CD14-positive monocyte (primary cell): ENCODE measurements at regions not wholly inside any gene's neighbourhood (a gene's known extent, or its start where the extent isn't known, plus 50 kb on each side); places are given as distances from the start of the nearest gene placed in this dataset.

Experiments
- DNase-seq, 3 donors: peaks; one replicate each; pipeline ENCODE4 v3.0.0-alpha.2; 2011 to 2022
- H2AFZ ChIP-seq: 2 replicates; pipeline ENCODE4 v1.6.0; 2012; ENCODE audit warnings: mild to moderate bottlenecking, low read depth, low read length, inconsistent platforms; ENCODE audit not compliant: insufficient read depth, poor library complexity, severe bottlenecking
- H3K27ac ChIP-seq, 2 donors: 1 replicate in 1 of 2; 2 replicates in 1 of 2; pipeline ENCODE4 v1.5.1; 2012 to 2013; ENCODE audit warnings: low read length in 2 of 2, control low read depth in 1 of 2, inconsistent platforms in 1 of 2, low read depth in 1 of 2, mild to moderate bottlenecking in 1 of 2
- H3K27me3 ChIP-seq, 2 donors: one replicate each; pipeline versions ENCODE4 v1.6.0 to v1.6.1; 2011 to 2013; ENCODE audit warnings: low read length in 2 of 2; ENCODE audit not compliant: control insufficient read depth in 2 of 2, insufficient read depth in 2 of 2
- H3K36me3 ChIP-seq, 2 donors: replicated peaks in 1 of 2; 1 replicate in 1 of 2; 2 replicates in 1 of 2; pipeline versions ENCODE4 v1.5.1 to v1.6.1; 2012 to 2013; ENCODE audit warnings: low read length in 2 of 2, control low read depth in 1 of 2, inconsistent platforms in 1 of 2, mild to moderate bottlenecking in 1 of 2; ENCODE audit not compliant: insufficient read depth in 2 of 2, control insufficient read depth in 1 of 2
- H3K4me1 ChIP-seq, 2 donors: 1 replicate in 1 of 2; 2 replicates in 1 of 2; pipeline versions ENCODE4 v1.5.1 to v1.6.1; 2012 to 2013; ENCODE audit warnings: low read length in 2 of 2, control low read depth in 1 of 2, inconsistent platforms in 1 of 2, mild to moderate bottlenecking in 1 of 2, moderate library complexity in 1 of 2; ENCODE audit not compliant: insufficient read depth in 2 of 2, control insufficient read depth in 1 of 2
- H3K4me2 ChIP-seq: replicated peaks from 2 replicates; pipeline ENCODE3; 2012; ENCODE audit warnings: low read length, moderate library complexity, mild to moderate bottlenecking; ENCODE audit not compliant: poor library complexity, severe bottlenecking; ENCODE audit errors: extremely low read depth
- H3K4me3 ChIP-seq, 3 experiments: fragments of 200-600 bp in 1 of 3; sonication (generic) in 1 of 3; replicated peaks in 1 of 3; 1 replicate in 2 of 3; 2 replicates in 1 of 3; pipeline ENCODE4 v1.5.1; 2011 to 2013; ENCODE audit warnings: low read length in 3 of 3, mild to moderate bottlenecking in 3 of 3, control low read depth in 2 of 3, low read depth in 2 of 3, inconsistent platforms in 1 of 3, moderate library complexity in 1 of 3
- H3K79me2 ChIP-seq: 2 replicates; pipeline ENCODE4 v1.6.0; 2012; ENCODE audit warnings: mild to moderate bottlenecking, control low read depth, inconsistent platforms, low read length, moderate library complexity; ENCODE audit not compliant: insufficient read depth
- H3K9ac ChIP-seq: 2 replicates; pipeline ENCODE4 v1.6.0; 2017; ENCODE audit warnings: low read length, mild to moderate bottlenecking; ENCODE audit not compliant: insufficient read depth, poor library complexity, severe bottlenecking
- H3K9me3 ChIP-seq, 2 donors: replicated peaks in 1 of 2; 1 replicate in 1 of 2; 2 replicates in 1 of 2; pipeline versions ENCODE4 v1.5.1 to v1.6.1; 2012 to 2013; ENCODE audit warnings: low read length in 2 of 2, control low read depth in 1 of 2; ENCODE audit not compliant: control insufficient read depth in 1 of 2, insufficient read depth in 1 of 2
- H4K20me1 ChIP-seq: 2 replicates; pipeline ENCODE4 v1.6.0; 2012; ENCODE audit warnings: mild to moderate bottlenecking, low read length, control low read depth, moderate library complexity; ENCODE audit not compliant: insufficient read depth
- H3K27ac Mint-ChIP-seq, 7 donors: one replicate each; pipeline ENCODE4 v1.8.0; 2020; ENCODE audit warnings: mild to moderate bottlenecking in 7 of 7, mixed read lengths in 7 of 7, moderate library complexity in 6 of 7, inconsistent platforms in 2 of 7
- H3K27me3 Mint-ChIP-seq, 3 donors: one replicate each; pipeline ENCODE4 v1.8.0; 2021 to 2022; ENCODE audit warnings: low read depth in 3 of 3, mild to moderate bottlenecking in 3 of 3, mixed read lengths in 3 of 3, moderate library complexity in 3 of 3, inconsistent platforms in 1 of 3
- H3K36me3 Mint-ChIP-seq, 2 donors: one replicate each; pipeline ENCODE4 v1.8.0; 2020; ENCODE audit warnings: mixed read lengths in 2 of 2, inconsistent platforms in 1 of 2, mild to moderate bottlenecking in 1 of 2
- H3K4me1 Mint-ChIP-seq: one replicate; pipeline ENCODE4 v1.8.0; 2020; ENCODE audit warnings: mild to moderate bottlenecking, mixed read lengths
- H3K4me3 Mint-ChIP-seq, 2 donors: one replicate each; pipeline ENCODE4 v1.8.0; 2020; ENCODE audit warnings: mild to moderate bottlenecking in 2 of 2, mixed read lengths in 2 of 2, moderate library complexity in 1 of 2
- H3K9me3 Mint-ChIP-seq, 7 donors: one replicate each; pipeline ENCODE4 v1.8.0; 2020 to 2022; ENCODE audit warnings: mixed read lengths in 7 of 7, mild to moderate bottlenecking in 6 of 7, moderate library complexity in 6 of 7, inconsistent platforms in 2 of 7
- WGBS: methylation state at CpG from one replicate; pipeline ENCODE4 v1.1.5; 2013; ENCODE audit warnings: missing lambda C conversion rate; ENCODE audit not compliant: insufficient coverage; 5-methylcytosine and 5-hydroxymethylcytosine counted together
- intact Hi-C, 2 donors: fragments of 100-400 bp; cut with micrococcal nuclease; formaldehyde crosslinking; loops; one replicate each; pipeline versions ENCODE4 v1.15.0 to v1.15.1; 2023
- TF ChIP-seq, protein P1 (sequence below): fragments of 200-600 bp; IDR thresholded peaks from one replicate; pipeline ENCODE4 v1.8.0; 2022; ENCODE audit warnings: antibody characterized with exemption, mild to moderate bottlenecking

GRCh38 chr3:87448558-87448957 lies 172.2 kb upstream of the POU1F1 start:
- H2AFZ ChIP-seq, result no peak overlapping the region
- no peak overlapping the region for H3K4me2 ChIP-seq
- peaks cover 14% of the 10 kb centered on the region in 2 donors for H3K9me3 ChIP-seq
- no peaks in the 10 kb centered on the region for H3K36me3 ChIP-seq
- no peak overlapping the region for H3K9ac ChIP-seq
- DNase-seq, result no peak
- intact Hi-C loops, result no loop called here
- peaks cover 2 to 16% (median 8%) of the 10 kb centered on the region in 7 donors for H3K9me3 Mint-ChIP-seq
- H3K4me3 ChIP-seq, result no peak overlapping the region
- no peaks in the 10 kb centered on the region for H3K4me1 ChIP-seq
- no peaks in the 10 kb centered on the region for H4K20me1 ChIP-seq
- H3K4me1 Mint-ChIP-seq, result no peaks in the 10 kb centered on the region
- H3K79me2 ChIP-seq, result no peaks in the 10 kb centered on the region
- H3K27ac Mint-ChIP-seq, result no peak overlapping the region
- H3K27me3 ChIP-seq, result no peaks in the 10 kb centered on the region
- H3K4me3 Mint-ChIP-seq, result no peak overlapping the region
- no peak overlapping the region for H3K27ac ChIP-seq
- H3K36me3 Mint-ChIP-seq, result no peaks in the 10 kb centered on the region
- TF ChIP-seq, protein P1, sequence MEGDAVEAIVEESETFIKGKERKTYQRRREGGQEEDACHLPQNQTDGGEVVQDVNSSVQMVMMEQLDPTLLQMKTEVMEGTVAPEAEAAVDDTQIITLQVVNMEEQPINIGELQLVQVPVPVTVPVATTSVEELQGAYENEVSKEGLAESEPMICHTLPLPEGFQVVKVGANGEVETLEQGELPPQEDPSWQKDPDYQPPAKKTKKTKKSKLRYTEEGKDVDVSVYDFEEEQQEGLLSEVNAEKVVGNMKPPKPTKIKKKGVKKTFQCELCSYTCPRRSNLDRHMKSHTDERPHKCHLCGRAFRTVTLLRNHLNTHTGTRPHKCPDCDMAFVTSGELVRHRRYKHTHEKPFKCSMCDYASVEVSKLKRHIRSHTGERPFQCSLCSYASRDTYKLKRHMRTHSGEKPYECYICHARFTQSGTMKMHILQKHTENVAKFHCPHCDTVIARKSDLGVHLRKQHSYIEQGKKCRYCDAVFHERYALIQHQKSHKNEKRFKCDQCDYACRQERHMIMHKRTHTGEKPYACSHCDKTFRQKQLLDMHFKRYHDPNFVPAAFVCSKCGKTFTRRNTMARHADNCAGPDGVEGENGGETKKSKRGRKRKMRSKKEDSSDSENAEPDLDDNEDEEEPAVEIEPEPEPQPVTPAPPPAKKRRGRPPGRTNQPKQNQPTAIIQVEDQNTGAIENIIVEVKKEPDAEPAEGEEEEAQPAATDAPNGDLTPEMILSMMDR, result no peak
- H3K27me3 Mint-ChIP-seq, result peaks cover 0 to 3% (median 1%) of the 10 kb centered on the region in 3 donors

- Mint-ChIP-seq H3K4me1 (no peaks in the 10 kb centered on the region), H3K27me3 (peaks cover 0 to 1% (median 1%) of the 10 kb centered on the region in 3 donors), H3K36me3 (no peaks in the 10 kb centered on the region), H3K9me3 (peaks cover 2 to 14% (median 6%) of the 10 kb centered on the region in 7 donors), H3K4me3 (no peak overlapping the region), H3K27ac (no peak overlapping the region)
- no peaks in the 10 kb centered on the region for H3K4me1 ChIP-seq
- intact Hi-C loops, result no loop called here
- DNase-seq, result no peak
- H3K9ac ChIP-seq, result no peak overlapping the region
- H3K4me3 ChIP-seq, result no peak overlapping the region
- H3K4me2 ChIP-seq, result no peak overlapping the region
- H3K79me2 ChIP-seq, result no peaks in the 10 kb centered on the region
- no peaks in the 10 kb centered on the region for H3K36me3 ChIP-seq
- H3K27ac ChIP-seq, result no peak overlapping the region
- H2AFZ ChIP-seq, result no peak overlapping the region
- H4K20me1 ChIP-seq, result no peaks in the 10 kb centered on the region
- TF ChIP-seq, protein P1, result no peak
- no peaks in the 10 kb centered on the region for H3K27me3 ChIP-seq
- H3K9me3 ChIP-seq, result peaks cover 14% of the 10 kb centered on the region in 2 donors
- WGBS, result 84% methylated on average over 3 of the region's 5 CpGs
These were observed 170.5 kb upstream of the POU1F1 start for GRCh38 chr3:87446849-87447387.
